Activated CD8-positive, alpha-beta T cell treated with anti-CD3 and anti-CD28 coated beads for 36 hours (primary cell): ENCODE measurements at regions not wholly inside any gene's neighbourhood (a gene's known extent, or its start where the extent isn't known, plus 50 kb on each side); places are given as distances from the start of the nearest gene placed in this dataset.

Experiments
- ATAC-seq: fragments of 200-7000 bp; cut with Tn5 transposase; one replicate; pipeline ENCODE4 v1.10.0; 2021; ENCODE audit warnings: mild to moderate bottlenecking, moderate library complexity
- CTCF ChIA-PET: fragments of 350-600 bp; sonication (Branson Sonifier 250); formaldehyde crosslinking; loops from one replicate; lab custom pipeline; 2021; ENCODE audit warnings: antibody characterized with exemption; lab: Charles Lee
- POLR2A ChIA-PET: fragments of 350-600 bp; sonication (Branson Sonifier 250); formaldehyde crosslinking; loops from one replicate; lab custom pipeline; 2021; ENCODE audit warnings: antibody characterized with exemption; lab: Charles Lee
- DNase-seq: peaks from one replicate; pipeline ENCODE4 v3.0.0-alpha.2; 2020
- H3K27ac Mint-ChIP-seq: one replicate; pipeline ENCODE4 v1.8.0; 2021; ENCODE audit warnings: mild to moderate bottlenecking, mixed read lengths
- H3K27me3 Mint-ChIP-seq: one replicate; pipeline ENCODE4 v1.8.0; 2021; ENCODE audit warnings: mixed read lengths
- H3K36me3 Mint-ChIP-seq: one replicate; pipeline ENCODE4 v1.8.0; 2021; ENCODE audit warnings: low read depth, mixed read lengths
- H3K4me1 Mint-ChIP-seq: one replicate; pipeline ENCODE4 v1.8.0; 2021; ENCODE audit warnings: low read depth, mixed read lengths
- H3K4me3 Mint-ChIP-seq: one replicate; pipeline ENCODE4 v1.8.0; 2021; ENCODE audit warnings: mild to moderate bottlenecking, moderate library complexity, mixed read lengths
- H3K9me3 Mint-ChIP-seq: one replicate; pipeline ENCODE4 v1.8.0; 2021; ENCODE audit warnings: mixed read lengths
- CTCF ChIP-seq: fragments of 200-600 bp; IDR thresholded peaks from one replicate; pipeline ENCODE4 v1.8.0; 2022; ENCODE audit warnings: antibody characterized with exemption, mild to moderate bottlenecking
- intact Hi-C: fragments of 100-400 bp; cut with micrococcal nuclease; formaldehyde crosslinking; loops from one replicate; pipeline ENCODE4 v1.10.0; 2022

GRCh38 chr6:105898286-105898685 lies 187.8 kb upstream of the PRDM1 start:
- no peak for TF ChIP-seq CTCF
- POLR2A ChIA-PET: no interaction called here
- Mint-ChIP-seq H3K27ac (no peak overlapping the region), H3K27me3 (peaks cover 1% of the 10 kb centered on the region), H3K9me3 (no peaks in the 10 kb centered on the region), H3K36me3 (no peaks in the 10 kb centered on the region), H3K4me3 (no peak overlapping the region), H3K4me1 (peaks cover 21% of the 10 kb centered on the region)
- peak; percentile 55 for DNase-seq
- intact Hi-C loops: no loop called here
- CTCF ChIA-PET: interaction anchor here (1.0 kb wide), 1 partner anchor 94 kb away, joined by 3 read pairs; no protein-coding TSS in a partner anchor
- peak; percentile 63 for ATAC-seq

DNA sequence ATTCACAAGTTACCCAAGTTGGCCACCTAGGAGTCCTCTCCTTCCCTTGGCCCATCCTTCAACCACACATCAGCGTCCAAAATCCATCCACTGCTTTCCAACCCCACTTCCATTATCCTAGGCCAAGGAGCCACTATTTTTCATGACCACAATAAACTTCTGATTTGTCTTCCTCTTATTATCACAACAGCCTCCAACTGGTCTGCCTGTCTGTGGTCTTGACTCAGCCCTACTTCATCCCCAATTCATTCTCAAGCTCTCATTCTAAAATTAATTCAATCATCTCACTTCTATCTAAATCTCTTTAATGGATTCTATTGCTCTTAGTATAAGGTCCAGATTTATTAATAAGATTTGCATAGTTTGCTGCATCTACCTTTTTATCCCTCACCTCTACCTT lies 189.0 kb upstream of the PRDM1 start:
- H3K4me1 Mint-ChIP-seq: peaks cover 27% of the 10 kb centered on the region
- no peak overlapping the region for H3K4me3 Mint-ChIP-seq
- TF ChIP-seq CTCF: no peak
- intact Hi-C loops: no loop called here
- no peaks in the 10 kb centered on the region for H3K36me3 Mint-ChIP-seq
- CTCF ChIA-PET: no interaction called here
- ATAC-seq (no peak), DNase-seq (no peak)
- POLR2A ChIA-PET: no interaction called here
- peaks cover 7% of the 10 kb centered on the region for H3K27me3 Mint-ChIP-seq
- no peak overlapping the region for H3K27ac Mint-ChIP-seq
- H3K9me3 Mint-ChIP-seq: no peaks in the 10 kb centered on the region

- peaks cover 7% of the 10 kb centered on the region for H3K27me3 Mint-ChIP-seq
- H3K4me1 Mint-ChIP-seq: peaks cover 27% of the 10 kb centered on the region
- intact Hi-C loops: no loop called here
- DNase-seq (no peak), ATAC-seq (no peak)
- ChIA-PET CTCF (no interaction called here), POLR2A (no interaction called here)
- H3K36me3 Mint-ChIP-seq: no peaks in the 10 kb centered on the region
- H3K4me3 Mint-ChIP-seq: no peak overlapping the region
- H3K27ac Mint-ChIP-seq: no peak overlapping the region
- no peaks in the 10 kb centered on the region for H3K9me3 Mint-ChIP-seq
- TF ChIP-seq CTCF: no peak
Measured at GRCh38 chr6:105896821-105897095, 189.4 kb upstream of the PRDM1 start.

DNA sequence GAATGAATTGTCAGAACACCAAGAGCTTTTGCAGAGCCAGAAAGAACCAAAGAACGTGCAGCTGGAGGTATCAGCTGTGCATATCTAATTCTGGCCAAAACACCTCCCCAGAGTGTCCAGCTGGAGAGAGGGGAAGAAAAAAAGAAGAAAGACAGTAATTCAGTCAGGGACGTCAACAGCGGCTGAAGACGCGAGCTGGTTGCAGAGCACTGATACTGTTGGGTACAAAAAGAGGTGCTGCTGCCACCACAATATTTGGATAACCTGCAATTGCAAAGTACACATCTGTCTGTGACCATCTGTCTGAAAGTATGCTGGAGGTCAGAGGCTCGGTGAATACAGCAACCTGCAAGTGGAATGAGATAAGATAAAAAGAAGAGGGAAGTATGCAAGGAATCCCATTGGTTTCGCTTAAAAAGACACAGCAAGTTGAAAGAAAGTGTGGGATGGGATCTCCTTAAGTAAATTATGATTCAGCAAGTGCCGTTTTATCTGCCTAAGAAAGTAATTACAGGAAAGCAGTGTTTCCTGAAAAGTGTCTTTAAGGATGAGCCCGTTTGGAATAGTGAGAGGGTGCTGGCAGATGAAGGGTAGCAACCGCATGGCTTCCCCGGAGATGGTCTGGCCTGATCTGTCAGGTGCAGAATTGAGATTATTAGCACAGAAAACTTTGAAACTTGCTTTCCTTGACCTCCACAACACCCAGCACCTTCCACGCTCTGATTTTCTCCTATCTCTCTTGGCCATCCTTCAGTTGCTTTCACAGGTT lies 189.9 kb upstream of the PRDM1 start:
- no peak for TF ChIP-seq CTCF
- Mint-ChIP-seq H3K4me1 (peaks cover 27% of the 10 kb centered on the region), H3K4me3 (no peak overlapping the region), H3K27me3 (peaks cover 9% of the 10 kb centered on the region), H3K9me3 (no peaks in the 10 kb centered on the region), H3K27ac (no peak overlapping the region), H3K36me3 (no peaks in the 10 kb centered on the region)
- intact Hi-C loops: no loop called here
- DNase-seq (no peak), ATAC-seq (no peak)
- CTCF ChIA-PET: no interaction called here
- POLR2A ChIA-PET: no interaction called here

DNA sequence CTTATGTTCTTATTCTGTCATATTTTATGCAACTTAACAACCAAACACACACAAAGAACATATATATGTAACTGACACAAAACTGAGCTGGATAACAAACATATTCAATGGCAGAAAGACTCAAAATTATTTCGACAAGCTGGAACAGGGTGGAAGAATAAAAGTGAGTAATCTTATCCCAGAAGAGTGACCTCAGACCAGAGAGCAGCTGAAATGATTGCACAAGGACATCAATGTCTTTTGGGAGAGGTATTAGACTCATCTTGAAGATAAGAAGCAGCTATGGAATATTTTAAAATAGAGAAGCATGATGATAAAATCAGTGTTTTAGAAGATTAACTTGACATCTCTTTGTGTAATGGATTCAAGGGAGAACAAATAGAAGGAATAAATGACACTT lies 191.6 kb upstream of the PRDM1 start:
- Mint-ChIP-seq H3K4me1 (peaks cover 16% of the 10 kb centered on the region), H3K4me3 (no peak overlapping the region), H3K9me3 (no peaks in the 10 kb centered on the region), H3K27ac (no peak overlapping the region), H3K27me3 (peaks cover 9% of the 10 kb centered on the region), H3K36me3 (no peaks in the 10 kb centered on the region)
- TF ChIP-seq CTCF: no peak
- DNase-seq (no peak), ATAC-seq (no peak)
- intact Hi-C loops: no loop called here
- ChIA-PET CTCF (interaction anchor here (1.1 kb wide), 1 partner anchor 16 kb away, joined by 3 read pairs; no protein-coding TSS in a partner anchor), POLR2A (no interaction called here)
